ENCODE measurements at regions not wholly inside any gene's neighbourhood (a gene's known extent, or its start where the extent isn't known, plus 50 kb on each side); places are given as distances from the start of the nearest gene placed in this dataset.

GRCh38 chr1:119565131-119565772 lies 58.2 kb downstream of the HSD3B1 start:
- TF ChIP-seq CTCF (IDR thresholded peaks at IDR 0.05), result no peak
- Histone ChIP-seq H3K36me3 (no peaks in the 10 kb centered on the region), H3K4me1 (peaks cover 4% of the 10 kb centered on the region), H3K9me3 (no peaks in the 10 kb centered on the region), H3K27me3 (no peaks in the 10 kb centered on the region), H3K4me3 (no peak overlapping the region), H3K27ac (no peak overlapping the region)
- intact Hi-C loops (cut with DNase I), result no loop called here
- DNase-seq, result no peak
- ATAC-seq, result peak; percentile 73

- peaks cover 4% of the 10 kb centered on the region for H3K4me1 ChIP-seq
- ATAC-seq, result peak; percentile 54
- H3K27ac ChIP-seq, result no peak overlapping the region
- no peak for DNase-seq
- H3K4me3 ChIP-seq, result no peak overlapping the region
- no peak for TF ChIP-seq CTCF (IDR thresholded peaks at IDR 0.05)
- no peaks in the 10 kb centered on the region for H3K36me3 ChIP-seq
- H3K27me3 ChIP-seq, result no peaks in the 10 kb centered on the region
- intact Hi-C loops (cut with DNase I), result no loop called here
- H3K9me3 ChIP-seq, result no peaks in the 10 kb centered on the region
These were observed 62.1 kb downstream of the HSD3B1 start for GRCh38 chr1:119569095-119569494.
